GM19351 (cell line): ENCODE measurements at regions not wholly inside any gene's neighbourhood (a gene's known extent, or its start where the extent isn't known, plus 50 kb on each side); places are given as distances from the start of the nearest gene placed in this dataset.
"Not testable (repeated sequence)": the region's sequence is repeated elsewhere in the genome, so short reads cannot be mapped to it uniquely, and the experiment has no call there.

Source experiments
- ATAC-seq: cut with Tn5 transposase; IDR thresholded peaks from one replicate; pipeline ENCODE4 v1.9.1; 2021; ENCODE audit warnings: mild to moderate bottlenecking, moderate library complexity; ENCODE audit not compliant: unreplicated experiment

- ATAC-seq, result no peak
These were observed 1524.3 kb downstream of the PCDH18 start for GRCh38 chr4:136007991-136008390.

DNA sequence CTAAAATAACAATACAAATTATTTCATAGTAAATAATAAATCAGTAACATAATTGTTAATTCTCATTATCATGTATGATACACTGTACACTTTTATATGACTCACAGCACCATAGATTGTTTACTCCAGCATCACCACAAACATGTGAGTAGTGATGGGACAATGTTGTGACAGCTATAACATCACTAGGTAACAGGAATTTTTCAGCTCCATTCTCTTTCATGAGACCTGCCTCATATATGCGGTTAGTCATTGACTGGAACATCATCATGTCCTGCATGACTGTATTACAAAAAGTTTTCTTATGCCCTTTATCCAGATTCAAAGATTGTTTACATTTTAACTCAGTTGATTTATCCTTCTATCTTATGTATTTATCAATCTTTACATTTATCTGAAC is 1530.0 kb downstream of the PCDH18 start:
- no peak for ATAC-seq

GRCh38 chr4:136001791-136002190 is 1530.5 kb downstream of the PCDH18 start:
- no peak for ATAC-seq

- ATAC-seq, result no peak
These were observed 1532.0 kb downstream of the PCDH18 start for GRCh38 chr4:136000246-136000645.

GRCh38 chr4:135994360-135994759 is 1537.9 kb downstream of the PCDH18 start:
- ATAC-seq, result no peak

- no peak for ATAC-seq
These were observed 1555.4 kb downstream of the PCDH18 start for GRCh38 chr4:135976860-135977259.

DNA sequence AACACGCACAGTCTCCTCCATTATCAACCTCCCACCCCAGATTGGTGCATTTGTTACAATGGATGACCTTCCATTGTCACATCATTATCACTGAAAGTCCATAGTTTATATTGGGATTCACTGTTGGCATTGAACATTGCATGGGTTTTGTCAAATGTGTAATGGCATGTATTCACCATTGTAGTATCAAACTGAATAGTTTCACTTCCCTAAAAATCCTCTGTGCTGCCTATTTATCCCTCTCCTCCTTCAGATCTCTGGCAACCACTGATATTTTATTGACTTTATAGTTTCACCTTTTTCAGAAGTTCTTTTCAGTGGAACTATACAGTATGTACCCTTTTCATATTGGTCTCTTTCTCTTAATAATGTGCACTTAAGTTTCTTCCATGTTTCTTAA is 1565.4 kb downstream of the PCDH18 start:
- no peak for ATAC-seq

DNA sequence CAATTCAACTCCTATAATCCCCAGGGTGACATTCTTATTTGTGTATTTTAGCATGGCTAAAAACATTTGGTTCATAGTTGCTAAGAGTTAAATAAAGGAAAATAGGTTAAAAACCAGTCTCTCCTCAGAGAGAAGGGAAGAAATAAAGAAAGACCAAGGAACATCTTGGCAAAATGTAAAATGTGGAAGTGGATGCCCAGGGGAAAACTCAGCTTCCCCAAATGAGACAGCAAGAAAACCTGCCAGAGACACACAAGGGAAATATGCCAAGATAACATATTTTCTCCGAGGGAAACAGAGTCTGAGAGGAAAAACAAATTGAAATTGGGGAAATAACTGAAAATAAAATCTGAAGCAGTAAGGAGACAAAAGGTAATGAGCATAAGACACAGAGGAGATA is 1569.3 kb downstream of the PCDH18 start:
- no peak for ATAC-seq

DNA sequence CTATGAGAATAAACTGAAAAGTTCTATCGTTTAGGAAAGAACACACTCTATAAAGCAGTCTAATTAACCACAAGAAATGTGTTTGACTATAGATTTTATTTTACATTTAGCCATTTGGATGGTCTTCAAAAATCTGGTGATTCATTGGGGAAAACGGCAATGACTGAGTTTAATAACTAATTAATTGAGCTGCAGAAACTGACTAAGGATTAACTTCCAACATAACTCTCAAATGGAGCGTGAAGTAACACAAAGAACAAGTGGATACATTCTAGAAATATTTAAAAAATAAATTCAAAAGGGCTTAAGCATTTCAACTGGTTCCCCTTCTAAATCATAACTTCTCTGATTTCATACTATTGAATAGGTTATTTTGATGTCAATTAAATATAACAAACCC is 1582.4 kb downstream of the PCDH18 start:
- ATAC-seq, result no peak

DNA sequence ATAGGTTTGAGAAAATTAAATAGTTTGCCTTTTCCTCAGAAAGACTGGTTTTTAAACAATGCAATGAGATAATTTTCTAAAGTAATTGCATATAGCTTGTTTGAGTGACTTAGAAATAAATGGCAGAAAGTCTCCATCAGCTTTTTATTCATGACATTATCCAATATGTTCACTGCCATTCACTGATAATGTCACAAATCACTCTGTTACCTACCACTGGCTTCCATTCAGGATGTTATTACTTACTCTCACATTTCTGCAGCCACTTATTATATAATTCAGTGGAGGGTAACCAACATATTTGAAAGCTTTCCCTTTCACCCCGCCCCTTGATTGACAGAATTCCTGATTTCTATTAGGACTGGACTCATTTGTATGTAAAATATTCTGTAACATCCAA is 1583.5 kb downstream of the PCDH18 start:
- ATAC-seq, result no peak

- ATAC-seq, result no peak
These were observed 1590.6 kb downstream of the PCDH18 start for GRCh38 chr4:135941671-135942070.

GRCh38 chr4:135934026-135934425 is 1598.3 kb downstream of the PCDH18 start:
- no peak for ATAC-seq

- ATAC-seq, result no peak
These were observed 1604.6 kb downstream of the PCDH18 start for GRCh38 chr4:135927651-135928050.

DNA sequence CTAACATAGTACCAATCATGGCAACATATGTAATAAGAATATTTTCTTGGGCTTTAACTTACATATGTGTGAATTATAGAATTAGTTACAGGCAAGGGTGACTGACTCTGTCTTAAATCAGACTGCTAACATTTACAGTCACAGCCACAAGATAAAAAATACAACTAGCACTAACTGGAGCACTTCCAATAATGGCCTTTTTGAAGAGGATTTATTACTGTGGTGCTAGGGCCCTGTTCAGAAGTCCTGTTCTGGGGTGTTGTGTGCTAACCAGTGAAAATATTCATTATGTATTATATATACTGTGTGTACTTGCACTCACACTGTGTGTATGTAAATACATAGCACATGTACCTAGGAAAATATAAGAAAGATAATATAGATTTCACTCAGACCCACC is 1611.2 kb downstream of the PCDH18 start:
- no peak for ATAC-seq

- ATAC-seq, result no peak
These were observed 1615.3 kb downstream of the PCDH18 start for GRCh38 chr4:135917011-135917410.

DNA sequence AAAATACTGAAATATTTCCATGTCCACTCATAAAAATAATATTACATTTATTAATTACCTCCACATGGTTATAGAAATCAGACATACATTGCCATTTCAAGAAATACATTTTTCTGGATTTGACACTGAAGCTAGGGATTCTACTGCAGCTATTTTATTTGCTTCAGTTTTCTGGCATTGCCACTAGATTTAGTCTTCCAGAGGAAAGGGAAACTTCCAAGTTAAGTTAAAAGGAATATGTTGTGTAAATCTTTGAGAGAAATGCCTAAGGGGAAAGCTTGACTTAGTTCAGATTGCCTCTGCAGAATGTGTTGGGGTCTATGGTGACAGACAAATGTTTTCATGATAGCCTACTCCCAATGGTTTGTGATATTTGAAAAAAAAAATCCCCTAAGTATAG is 1631.3 kb downstream of the PCDH18 start:
- ATAC-seq, result no peak

DNA sequence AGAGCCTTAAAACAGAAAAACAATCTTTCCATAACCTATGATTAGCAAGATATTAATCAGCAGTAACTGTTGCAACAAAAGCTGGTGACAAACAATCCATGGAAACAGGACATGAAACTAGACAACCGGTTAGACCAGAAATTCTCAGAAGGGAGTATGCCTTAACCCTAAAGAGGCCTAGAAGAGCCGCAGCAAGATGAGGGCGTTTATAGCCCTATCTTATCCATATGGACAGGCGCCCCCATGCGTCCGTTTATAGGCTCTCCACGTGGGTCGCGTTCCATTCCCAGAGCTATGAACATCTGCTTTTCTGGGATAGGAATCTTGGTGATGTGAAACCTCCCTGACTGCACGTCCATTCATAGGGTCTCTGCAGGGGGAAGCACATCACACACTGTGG is 1662.7 kb upstream of the PABPC4L start:
- ATAC-seq, result not testable (repeated sequence)

GRCh38 chr4:135840781-135841180 is 1639.2 kb upstream of the PABPC4L start:
- ATAC-seq, result no peak

DNA sequence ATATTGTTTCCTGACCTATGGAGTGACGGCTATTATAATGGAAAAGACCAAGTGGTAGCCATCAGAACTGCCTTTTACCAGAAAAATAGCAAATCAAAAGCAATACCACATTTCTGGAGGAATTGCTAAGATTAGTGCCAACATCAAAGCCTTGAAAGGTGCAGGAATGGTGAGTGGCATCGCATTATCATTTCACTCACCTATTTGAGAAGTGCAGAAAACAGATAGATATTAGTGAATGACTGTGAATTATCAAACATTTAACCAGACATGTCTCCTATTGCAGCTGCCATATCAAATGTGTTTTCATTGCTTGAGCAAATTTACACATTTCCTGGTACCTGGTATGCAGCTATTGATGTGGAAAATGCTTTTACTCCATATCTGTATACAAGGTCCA is 1638.1 kb upstream of the PABPC4L start:
- no peak for ATAC-seq

- no peak for ATAC-seq
These were observed 1637.3 kb upstream of the PABPC4L start for GRCh38 chr4:135838889-135839288.

- no peak for ATAC-seq
These were observed 1632.9 kb upstream of the PABPC4L start for GRCh38 chr4:135834471-135834870.

- no peak for ATAC-seq
These were observed 1631.9 kb upstream of the PABPC4L start for GRCh38 chr4:135833529-135833928.

DNA sequence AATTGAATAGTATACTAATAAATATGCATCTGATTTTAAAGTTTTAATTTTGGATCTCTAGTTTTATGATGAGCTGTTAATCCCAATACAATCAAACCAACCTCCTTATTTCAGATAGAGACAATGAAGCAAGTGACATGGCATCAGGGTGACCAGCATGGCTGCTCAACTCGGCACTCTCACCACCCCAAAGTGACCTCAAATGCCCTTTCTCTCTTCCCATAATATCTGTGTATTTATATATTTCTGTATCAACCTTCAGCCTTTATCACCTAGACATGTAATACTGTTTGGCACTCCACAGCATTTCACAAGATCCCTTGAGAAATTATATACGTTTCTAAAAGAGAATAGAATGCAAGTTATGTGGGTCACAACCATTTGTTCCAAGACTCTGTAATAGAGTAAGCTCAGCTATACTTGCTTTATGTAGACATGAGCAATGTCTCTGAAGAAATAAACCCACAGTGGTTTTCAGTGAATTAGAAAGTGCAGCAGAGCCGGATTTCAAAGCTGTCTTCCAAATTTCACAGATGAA is 1623.2 kb upstream of the PABPC4L start:
- ATAC-seq, result no peak

- no peak for ATAC-seq
These were observed 1603.2 kb upstream of the PABPC4L start for GRCh38 chr4:135804785-135805184.
